HCT116 (cell line): ENCODE measurements at regions not wholly inside any gene's neighbourhood (a gene's known extent, or its start where the extent isn't known, plus 50 kb on each side); places are given as distances from the start of the nearest gene placed in this dataset.

Experiments used
- ATAC-seq: fragments of 200-7000 bp; cut with Tn5 transposase; 2 replicates; pipeline ENCODE4 v1.9.1; 2020; ENCODE audit warnings: mild to moderate bottlenecking, moderate library complexity
- BruUV-seq: library from RNA; stranded (reverse); fragments of 400-500 nt; replicated peaks from 2 replicates; lab custom pipeline; 2021; lab: Mats Ljungman, UMichigan
- CTCF ChIA-PET: fragments of 300-600 bp; sonication (Branson Sonifier 250); formaldehyde crosslinking; loops from one replicate; lab custom pipeline; 2021; ENCODE audit warnings: antibody characterized with exemption; lab: Charles Lee
- POLR2A ChIA-PET: fragments of 300-600, 350-600 bp; sonication (Branson Sonifier 250); formaldehyde crosslinking; loops from one replicate; lab custom pipeline; 2021; ENCODE audit warnings: antibody characterized with exemption; lab: Charles Lee
- RAD21 ChIA-PET, 2 experiments: fragments of 300-600 bp; sonication (Branson Sonifier 250); formaldehyde crosslinking; loops; one replicate each; lab custom pipeline; 2023; ENCODE audit warnings: low total read pairs in 2 of 2; ENCODE audit not compliant: uncharacterized antibody in 2 of 2, unreplicated experiment in 2 of 2, low non-redundant PET in 1 of 2; lab: Charles Lee
- DNase-seq: peaks from one replicate; pipeline ENCODE4 v3.0.0-alpha.2; 2010; ENCODE audit warnings: low read depth, low spot score
- H2AFZ ChIP-seq: fragments of 200-600 bp; shearing (Covaris generic), sonication (generic); 2 replicates; pipeline ENCODE4 v1.6.1; 2017; ENCODE audit warnings: low read depth, mixed run types, mixed read lengths, antibody characterized with exemption, low read length; ENCODE audit not compliant: poor library complexity, severe bottlenecking
- H3K27ac ChIP-seq: 2 replicates; pipeline ENCODE4 v1.5.1; 2012; ENCODE audit warnings: low read depth, low read length
- H3K27me3 ChIP-seq: fragments of 200-600 bp; sonication (generic); 2 replicates; pipeline ENCODE4 v1.6.1; 2016; ENCODE audit warnings: mixed run types, low read length, mixed read lengths; ENCODE audit not compliant: insufficient read depth
- H3K36me3 ChIP-seq, 2 experiments: fragments of 200-500 bp in 1 of 2; fragments of 200-600 bp in 1 of 2; sonication (Bioruptor generic) in 1 of 2; sonication (generic) in 1 of 2; 2 replicates each; pipeline versions ENCODE4 v1.5.1 to v1.6.1; 2014 to 2016; ENCODE audit warnings: low read length in 2 of 2, inconsistent platforms in 1 of 2, mixed read lengths in 1 of 2, mixed run types in 1 of 2; ENCODE audit not compliant: insufficient read depth in 2 of 2, control insufficient read depth in 1 of 2
- H3K4me1 ChIP-seq, 2 experiments: fragments of 200-600 bp in 1 of 2; sonication (generic) in 1 of 2; 2 replicates each; pipeline versions ENCODE4 v1.5.1 to v1.6.1; 2012 to 2017; ENCODE audit warnings: low read length in 2 of 2, inconsistent platforms in 1 of 2, mild to moderate bottlenecking in 1 of 2, mixed read lengths in 1 of 2, mixed run types in 1 of 2, moderate library complexity in 1 of 2; ENCODE audit not compliant: insufficient read depth in 2 of 2, control insufficient read depth in 1 of 2
- H3K4me2 ChIP-seq: fragments of 200-600 bp; sonication (generic); 2 replicates; pipeline ENCODE4 v1.6.1; 2017; ENCODE audit warnings: mixed run types, low read length, mixed read lengths
- H3K4me3 ChIP-seq, 2 experiments: fragments of 200-600 bp in 1 of 2; sonication (generic) in 1 of 2; replicated peaks in 1 of 2; 2 replicates each; pipeline ENCODE4 v1.5.1; 2011 to 2016; ENCODE audit warnings: low read length in 2 of 2, control low read depth in 1 of 2, low read depth in 1 of 2, mild to moderate bottlenecking in 1 of 2, mixed read lengths in 1 of 2, mixed run types in 1 of 2
- H3K79me2 ChIP-seq: fragments of 200-600 bp; sonication (generic); 2 replicates; pipeline ENCODE4 v1.6.1; 2017; ENCODE audit warnings: mild to moderate bottlenecking, mixed run types, low read length, moderate library complexity, mixed read lengths; ENCODE audit not compliant: insufficient read depth
- H3K9ac ChIP-seq: fragments of 200-600 bp; sonication (generic); 2 replicates; pipeline ENCODE4 v1.6.1; 2016; ENCODE audit warnings: low read length, mixed read lengths
- H3K9me2 ChIP-seq: fragments of 200-600 bp; sonication (generic), shearing (Covaris generic); 2 replicates; pipeline ENCODE4 v1.6.1; 2017; ENCODE audit warnings: mixed run types, mild to moderate bottlenecking, moderate library complexity; ENCODE audit not compliant: insufficient read depth
- H3K9me3 ChIP-seq, 2 experiments: fragments of 200-500 bp in 1 of 2; fragments of 200-600 bp in 1 of 2; sonication (Bioruptor generic) in 1 of 2; sonication (generic) in 1 of 2; 2 replicates each; pipeline ENCODE4 v1.6.1; 2014 to 2017; ENCODE audit warnings: low read length in 2 of 2, mixed read lengths in 2 of 2, inconsistent platforms in 1 of 2, low read depth in 1 of 2, mild to moderate bottlenecking in 1 of 2, mixed run types in 1 of 2, moderate library complexity in 1 of 2; ENCODE audit not compliant: control insufficient read depth in 1 of 2, insufficient read depth in 1 of 2
- H4K20me1 ChIP-seq: fragments of 200-600 bp; sonication (generic), shearing (Covaris generic); 2 replicates; pipeline ENCODE4 v1.6.1; 2017; ENCODE audit warnings: mixed run types, mild to moderate bottlenecking, moderate library complexity; ENCODE audit not compliant: insufficient read depth
- CBX3 ChIP-seq: IDR thresholded peaks from 2 replicates; pipeline ENCODE4 v1.6.1; 2012; ENCODE audit warnings: low read depth
- CTCF ChIP-seq, 3 experiments: fragments of 200-600 bp in 1 of 3; sonication (generic) in 1 of 3; IDR thresholded peaks in 2 of 3; conservative IDR thresholded peaks in 1 of 3; 2 replicates each; pipeline ENCODE4 v1.5.1; 2012 to 2017; ENCODE audit warnings: low read depth in 2 of 3, low read length in 2 of 3, antibody characterized with exemption in 1 of 3, borderline replicate concordance in 1 of 3, control low read depth in 1 of 3, mild to moderate bottlenecking in 1 of 3, mixed read lengths in 1 of 3, mixed run types in 1 of 3, moderate library complexity in 1 of 3; ENCODE audit not compliant: insufficient read depth in 1 of 3
- ELF1 ChIP-seq: IDR thresholded peaks from 2 replicates; pipeline ENCODE4 v1.6.1; 2012; ENCODE audit warnings: low read depth, borderline replicate concordance
- EZH2phosphoT487 ChIP-seq: fragments of 200-600 bp; IDR thresholded peaks from 2 replicates; pipeline ENCODE4 v1.6.1; 2018; ENCODE audit warnings: antibody characterized with exemption, borderline replicate concordance
- FOSL1 ChIP-seq: IDR thresholded peaks from 2 replicates; pipeline ENCODE4 v1.6.1; 2012; ENCODE audit warnings: low read depth
- JUND ChIP-seq: IDR thresholded peaks from 2 replicates; pipeline ENCODE4 v1.6.1; 2012
- POLR2A ChIP-seq: IDR thresholded peaks from 2 replicates; pipeline ENCODE4 v1.7.0; 2011; ENCODE audit warnings: borderline replicate concordance; ENCODE audit not compliant: insufficient read depth, insufficient read length; ENCODE audit errors: extremely low read depth
- POLR2AphosphoS5 ChIP-seq: IDR thresholded peaks from 2 replicates; pipeline ENCODE4 v1.6.1; 2011; ENCODE audit warnings: mild to moderate bottlenecking, low read depth, low read length, moderate library complexity
- RAD21 ChIP-seq: IDR thresholded peaks from 2 replicates; pipeline ENCODE4 v1.6.1; 2012; ENCODE audit warnings: low read depth, mild to moderate bottlenecking
- REST ChIP-seq: IDR thresholded peaks from 2 replicates; pipeline ENCODE4 v1.6.1; 2012; ENCODE audit warnings: low read depth
- SIN3A ChIP-seq: IDR thresholded peaks from 2 replicates; pipeline ENCODE4 v1.6.1; 2012; ENCODE audit warnings: low read depth
- SP1 ChIP-seq: IDR thresholded peaks from 2 replicates; pipeline ENCODE4 v1.6.1; 2012; ENCODE audit warnings: low read depth
- SRF ChIP-seq: IDR thresholded peaks from 2 replicates; pipeline ENCODE4 v1.6.1; 2012; ENCODE audit warnings: low read depth
- YY1 ChIP-seq: IDR thresholded peaks from 2 replicates; pipeline ENCODE4 v1.6.1; 2011; ENCODE audit warnings: low read length, low read depth, moderate library complexity, mild to moderate bottlenecking; ENCODE audit not compliant: insufficient replicate concordance; ENCODE audit errors: extremely low read depth
- ZFX ChIP-seq: fragments of 450-650 bp; IDR thresholded peaks from 2 replicates; pipeline ENCODE4 v1.6.1; 2017
- ZNF274 ChIP-seq: fragments of 200-500 bp; sonication (Bioruptor generic); IDR thresholded peaks from 2 replicates; pipeline ENCODE4 v1.6.1; 2014; ENCODE audit warnings: mild to moderate bottlenecking, low read depth, low read length, inconsistent platforms
- intact Hi-C: fragments of 100-400 bp; cut with micrococcal nuclease; formaldehyde crosslinking; loops from 2 replicates; pipeline ENCODE4 v1.10.0; 2022
- TF ChIP-seq, protein P1 (sequence below): IDR thresholded peaks from 2 replicates; pipeline ENCODE4 v1.6.1; 2012
- TF ChIP-seq, protein P2 (sequence below): IDR thresholded peaks from 2 replicates; pipeline ENCODE4 v1.6.1; 2011; ENCODE audit warnings: mild to moderate bottlenecking, low read length, moderate library complexity; ENCODE audit not compliant: insufficient replicate concordance; ENCODE audit errors: extremely low read depth
- TF ChIP-seq, protein P3 (sequence below): IDR thresholded peaks from 2 replicates; pipeline ENCODE4 v1.6.1; 2012

- no TSS peak for BruUV-seq
- Histone ChIP-seq H2AFZ (peak overlapping the region; percentile 72), H4K20me1 (no peaks in the 10 kb centered on the region), H3K9me3 (no peaks in the 10 kb centered on the region), H3K4me3 (no peak overlapping the region), H3K4me1 (peaks cover 0 to 33% of the 10 kb centered on the region in 2 experiments; a peak in 2 of 4 replicates), H3K79me2 (no peaks in the 10 kb centered on the region), H3K27ac (no peak overlapping the region), H3K9ac (no peak overlapping the region), H3K27me3 (no peaks in the 10 kb centered on the region), H3K36me3 (no peaks in the 10 kb centered on the region), H3K9me2 (no peaks in the 10 kb centered on the region), H3K4me2 (peak overlapping the region; percentile 36)
- ChIA-PET CTCF (no interaction called here), POLR2A (no interaction called here), RAD21 (no interaction called here)
- no peak for TF ChIP-seq SP1
- TF ChIP-seq, protein P1, sequence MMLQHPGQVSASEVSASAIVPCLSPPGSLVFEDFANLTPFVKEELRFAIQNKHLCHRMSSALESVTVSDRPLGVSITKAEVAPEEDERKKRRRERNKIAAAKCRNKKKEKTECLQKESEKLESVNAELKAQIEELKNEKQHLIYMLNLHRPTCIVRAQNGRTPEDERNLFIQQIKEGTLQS, result no peak
- TF ChIP-seq RAD21, result no peak
- no peak for TF ChIP-seq REST
- TF ChIP-seq POLR2AphosphoS5, result no peak
- no peak for TF ChIP-seq FOSL1
- TF ChIP-seq ZFX, result no peak
- no peak for TF ChIP-seq SRF
- TF ChIP-seq CTCF (IDR thresholded peaks at IDR 0.05 in 2 of 3, conservative IDR thresholded peaks at IDR 0.05 in 1 of 3; ENCODE audit: borderline replicate concordance in 1 of 3, insufficient read depth in 1 of 3, low read depth in 2 of 3, low read length in 2 of 3), result no peak
- TF ChIP-seq EZH2phosphoT487, result no peak
- no peak for TF ChIP-seq SIN3A
- TF ChIP-seq, protein P2, sequence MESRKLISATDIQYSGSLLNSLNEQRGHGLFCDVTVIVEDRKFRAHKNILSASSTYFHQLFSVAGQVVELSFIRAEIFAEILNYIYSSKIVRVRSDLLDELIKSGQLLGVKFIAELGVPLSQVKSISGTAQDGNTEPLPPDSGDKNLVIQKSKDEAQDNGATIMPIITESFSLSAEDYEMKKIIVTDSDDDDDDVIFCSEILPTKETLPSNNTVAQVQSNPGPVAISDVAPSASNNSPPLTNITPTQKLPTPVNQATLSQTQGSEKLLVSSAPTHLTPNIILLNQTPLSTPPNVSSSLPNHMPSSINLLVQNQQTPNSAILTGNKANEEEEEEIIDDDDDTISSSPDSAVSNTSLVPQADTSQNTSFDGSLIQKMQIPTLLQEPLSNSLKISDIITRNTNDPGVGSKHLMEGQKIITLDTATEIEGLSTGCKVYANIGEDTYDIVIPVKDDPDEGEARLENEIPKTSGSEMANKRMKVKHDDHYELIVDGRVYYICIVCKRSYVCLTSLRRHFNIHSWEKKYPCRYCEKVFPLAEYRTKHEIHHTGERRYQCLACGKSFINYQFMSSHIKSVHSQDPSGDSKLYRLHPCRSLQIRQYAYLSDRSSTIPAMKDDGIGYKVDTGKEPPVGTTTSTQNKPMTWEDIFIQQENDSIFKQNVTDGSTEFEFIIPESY, result no peak
- no peak for TF ChIP-seq CBX3
- no peak for TF ChIP-seq ELF1
- no peak for TF ChIP-seq POLR2A
- TF ChIP-seq, protein P3, sequence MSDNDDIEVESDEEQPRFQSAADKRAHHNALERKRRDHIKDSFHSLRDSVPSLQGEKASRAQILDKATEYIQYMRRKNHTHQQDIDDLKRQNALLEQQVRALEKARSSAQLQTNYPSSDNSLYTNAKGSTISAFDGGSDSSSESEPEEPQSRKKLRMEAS, result no peak
- TF ChIP-seq JUND, result no peak
- no peak for TF ChIP-seq YY1
- TF ChIP-seq ZNF274, result no peak
- ATAC-seq (peak; percentile 44; the same call in 1 of the 2 replicates), DNase-seq (no peak)
- intact Hi-C loops, result no loop called here
Measured at GRCh38 chr3:43191116-43191515, 85.2 kb upstream of the POMGNT2 start.
